ENCODE measurements at regions not wholly inside any gene's neighbourhood (a gene's known extent, or its start where the extent isn't known, plus 50 kb on each side); places are given as distances from the start of the nearest gene placed in this dataset.

DNA sequence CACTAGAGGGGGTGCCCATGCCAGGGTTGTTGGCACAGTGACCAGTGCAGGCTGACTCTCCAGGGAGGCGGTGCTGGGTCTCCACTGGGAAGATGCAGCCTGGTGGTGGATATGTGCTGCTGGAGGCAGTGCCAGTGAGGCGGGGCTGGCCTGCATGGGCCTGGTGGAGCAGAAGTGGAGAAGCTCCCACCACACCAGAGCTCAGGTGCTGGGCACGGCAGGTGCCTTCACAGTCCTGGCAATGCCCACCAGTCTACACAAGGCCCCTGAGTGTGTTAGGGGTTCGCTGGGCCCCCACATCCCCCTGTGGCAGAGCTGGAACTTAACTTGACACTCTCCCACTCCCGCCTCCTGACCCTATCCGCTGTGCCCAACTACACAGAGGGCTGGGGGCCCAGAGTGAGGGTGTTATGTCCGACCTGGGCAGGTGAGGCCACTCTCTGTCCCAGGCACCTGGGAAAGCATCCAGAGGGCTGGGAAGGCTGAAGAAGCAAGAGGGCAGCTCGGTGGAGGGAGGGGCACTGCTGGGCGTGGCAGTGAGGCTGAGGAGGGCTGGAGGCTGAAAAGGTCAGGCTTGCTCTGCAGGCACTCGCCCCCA is 102.4 kb upstream of the B3GAT1 start:
- no peak overlapping the region for H3K9ac ChIP-seq (ENCODE audit: insufficient read depth in 1 of 2, low read depth in 2 of 2, low read length in 2 of 2)
- H3K27me3 ChIP-seq (ENCODE audit: control insufficient read depth in 2 of 2, insufficient read depth in 2 of 2, low read length in 2 of 2): peaks cover 5 to 87% of the 10 kb centered on the region in 2 experiments; a peak in 4 of 5 replicates
- ChIA-PET POLR2A (no interaction called here), CTCF (ENCODE audit: low intra/inter-chr PET ratio) (no interaction called here)
- in situ Hi-C loops (cut with MboI): no loop called here
- H3K36me3 ChIP-seq (ENCODE audit: control insufficient read depth, insufficient read depth, low read length): no peaks in the 10 kb centered on the region
- no peaks in the 10 kb centered on the region; the same call in 1 of the 2 replicates for H4K20me1 ChIP-seq (replicated peaks; ENCODE audit: control insufficient read depth, insufficient read depth, low read length)
- H3K9me3 ChIP-seq (replicated peaks; ENCODE audit: control insufficient read depth, insufficient read depth, low read depth, low read length): no peaks in the 10 kb centered on the region
- H3K4me3 ChIP-seq: no peak overlapping the region
- H2AFZ ChIP-seq (ENCODE audit: low read depth, low read length): no peak overlapping the region
- no TSS peak for BruUV-seq (replicated peaks)
- no peaks in the 10 kb centered on the region for H3K4me1 ChIP-seq (replicated peaks in 1 of 2; ENCODE audit: control insufficient read depth in 2 of 2, insufficient read depth in 2 of 2, low read length in 2 of 2)
- FAIRE-seq (no peak), DNase-seq (ENCODE audit: extremely low read depth in 1 of 4, low spot score in 3 of 4) (no peak), ATAC-seq (no peak)
- TF ChIP-seq, protein P1, sequence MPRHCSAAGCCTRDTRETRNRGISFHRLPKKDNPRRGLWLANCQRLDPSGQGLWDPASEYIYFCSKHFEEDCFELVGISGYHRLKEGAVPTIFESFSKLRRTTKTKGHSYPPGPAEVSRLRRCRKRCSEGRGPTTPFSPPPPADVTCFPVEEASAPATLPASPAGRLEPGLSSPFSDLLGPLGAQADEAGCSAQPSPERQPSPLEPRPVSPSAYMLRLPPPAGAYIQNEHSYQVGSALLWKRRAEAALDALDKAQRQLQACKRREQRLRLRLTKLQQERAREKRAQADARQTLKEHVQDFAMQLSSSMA (CRISPR knock-in tag; IDR thresholded peaks at IDR 0.05): no peak
- peak; percentile 41 for TF ChIP-seq ZFP36 (IDR thresholded peaks at IDR 0.05; ENCODE audit: low read depth, low read length, partially characterized antibody)
- TF ChIP-seq ZKSCAN3 (CRISPR knock-in tag; IDR thresholded peaks at IDR 0.05): no peak
- H3K79me2 ChIP-seq (ENCODE audit: control insufficient read depth, insufficient read depth, low read length): no peaks in the 10 kb centered on the region
- no peak overlapping the region for H3K4me2 ChIP-seq (ENCODE audit: insufficient read depth, low read length)
- no peak overlapping the region for H3K27ac ChIP-seq (ENCODE audit: extremely low read depth, low read depth, low read length)
- WGBS (ENCODE audit: insufficient coverage, low coverage, missing lambda C conversion rate): 3% methylated on average over 9 of the region's 10 CpGs
- intact Hi-C loops (cut with micrococcal nuclease): no loop called here
- H3K9me1 ChIP-seq (ENCODE audit: control insufficient read depth, insufficient read depth, low read length): no peaks in the 10 kb centered on the region

DNA sequence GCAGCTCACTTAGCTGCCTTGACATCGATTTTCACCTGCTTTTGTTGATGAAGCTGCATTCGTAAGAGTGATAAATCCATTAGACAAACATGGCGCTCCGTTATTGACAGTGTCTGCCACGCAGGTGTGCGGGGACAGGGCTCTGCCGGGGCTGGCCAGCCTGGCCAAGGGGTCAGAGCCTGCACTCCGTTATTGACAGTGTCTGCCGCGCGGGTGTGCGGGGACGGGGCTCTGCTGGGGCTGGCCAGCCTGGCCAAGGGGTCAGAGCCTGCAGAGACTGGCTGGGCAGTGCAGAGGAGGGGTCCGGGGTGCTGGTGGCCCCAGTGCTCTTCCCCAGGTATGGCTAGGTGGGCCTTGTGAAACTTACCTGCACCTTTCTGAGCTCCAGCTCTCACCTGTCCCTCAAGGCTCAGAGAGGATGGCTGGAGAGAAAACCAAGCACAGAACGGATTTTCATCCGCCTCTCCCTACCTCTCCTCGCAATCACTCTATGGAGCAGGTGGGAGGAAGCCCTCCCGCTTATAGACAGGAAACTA is 101.6 kb upstream of the B3GAT1 start:
- no peak for ATAC-seq
- in situ Hi-C loops (cut with MboI): no loop called here
- BruUV-seq (replicated peaks): no TSS peak
- Histone ChIP-seq H3K4me2 (ENCODE audit: insufficient read depth, low read length) (no peak overlapping the region), H2AFZ (ENCODE audit: low read depth, low read length) (no peak overlapping the region), H3K9me3 (replicated peaks; ENCODE audit: control insufficient read depth, insufficient read depth, low read depth, low read length) (no peaks in the 10 kb centered on the region), H3K4me1 (replicated peaks in 1 of 2; ENCODE audit: control insufficient read depth in 2 of 2, insufficient read depth in 2 of 2, low read length in 2 of 2) (no peaks in the 10 kb centered on the region), H3K9ac (ENCODE audit: insufficient read depth in 1 of 2, low read depth in 2 of 2, low read length in 2 of 2) (no peak overlapping the region), H3K9me1 (ENCODE audit: control insufficient read depth, insufficient read depth, low read length) (no peaks in the 10 kb centered on the region), H3K79me2 (ENCODE audit: control insufficient read depth, insufficient read depth, low read length) (no peaks in the 10 kb centered on the region), H4K20me1 (replicated peaks; ENCODE audit: control insufficient read depth, insufficient read depth, low read length) (no peaks in the 10 kb centered on the region; the same call in 1 of the 2 replicates), H3K27ac (ENCODE audit: extremely low read depth, low read depth, low read length) (no peak overlapping the region), H3K36me3 (ENCODE audit: control insufficient read depth, insufficient read depth, low read length) (no peaks in the 10 kb centered on the region), H3K27me3 (ENCODE audit: control insufficient read depth in 2 of 2, insufficient read depth in 2 of 2, low read length in 2 of 2) (peaks cover 12 to 87% of the 10 kb centered on the region in 2 experiments; a peak in 4 of 5 replicates), H3K4me3 (no peak overlapping the region)
- ChIA-PET CTCF (ENCODE audit: low intra/inter-chr PET ratio) (no interaction called here), POLR2A (interaction anchor here (0.8 kb wide), 1 partner anchor 11 kb away, joined by 4 read pairs; no protein-coding TSS in a partner anchor)
- no peak for FAIRE-seq
- intact Hi-C loops (cut with micrococcal nuclease): no loop called here
- WGBS (ENCODE audit: insufficient coverage, low coverage, missing lambda C conversion rate): under 1% methylated on average over 17 of the region's 18 CpGs
- DNase-seq (ENCODE audit: extremely low read depth in 1 of 4, low spot score in 3 of 4): no peak
- no peak for TF ChIP-seq SRF (CRISPR knock-in tag; IDR thresholded peaks at IDR 0.05)
- TF ChIP-seq SIX5 (IDR thresholded peaks at IDR 0.05; ENCODE audit: borderline replicate concordance in 1 of 2, insufficient read depth in 1 of 2, low read depth in 1 of 2, low read length in 2 of 2): no peak
- TF ChIP-seq, protein P2, sequence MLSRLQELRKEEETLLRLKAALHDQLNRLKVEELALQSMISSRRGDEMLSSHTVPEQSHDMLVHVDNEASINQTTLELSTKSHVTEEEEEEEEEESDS (CRISPR knock-in tag; IDR thresholded peaks at IDR 0.05): no peak
- TF ChIP-seq MTF1 (CRISPR knock-in tag; IDR thresholded peaks at IDR 0.05; ENCODE audit: borderline replicate concordance): no peak
